HepG2 (cell line): ENCODE measurements at regions not wholly inside any gene's neighbourhood (a gene's known extent, or its start where the extent isn't known, plus 50 kb on each side); places are given as distances from the start of the nearest gene placed in this dataset.

Experiments
- ATAC-seq: fragments of 200-7000 bp; cut with Tn5 transposase; 3 replicates; pipeline ENCODE4 v1.9.1; 2020; ENCODE audit warnings: mild to moderate bottlenecking, moderate library complexity
- BruUV-seq: library from RNA; stranded (reverse); fragments of 400-500 nt; replicated peaks from 2 replicates; lab custom pipeline; 2021; lab: Mats Ljungman, UMichigan
- CTCF ChIA-PET: fragments of 300-600 bp; formaldehyde crosslinking; extraction: SDS; loops from one replicate; lab custom pipeline; 2021; ENCODE audit warnings: low total read pairs, inconsistent platforms, low intra/inter-chr PET ratio; lab: Yijun Ruan, JAX
- POLR2A ChIA-PET: fragments of 350-600 bp; sonication (Branson Sonifier 250); formaldehyde crosslinking; loops from one replicate; lab custom pipeline; 2020; ENCODE audit warnings: antibody characterized with exemption, inconsistent platforms; lab: Yijun Ruan, JAX
- DNase-seq: peaks from one replicate; pipeline ENCODE4 v3.0.0-alpha.2; 2015; ENCODE audit warnings: low spot score
- FAIRE-seq: peaks from 3 replicates; lab custom pipeline; 2011; peaks lifted over from hg19 to GRCh38; lab: Jason Lieb, UNC
- H2AFZ ChIP-seq: one replicate; pipeline ENCODE4 v1.6.1; 2011; ENCODE audit warnings: low read length, inconsistent platforms
- H3K27ac ChIP-seq: fragments of 300-600 bp; 3 replicates; pipeline ENCODE4 v1.8.0; 2011; ENCODE audit warnings: mixed run types, mild to moderate bottlenecking, mixed read lengths, low read length, inconsistent platforms; ENCODE audit not compliant: insufficient read depth; ENCODE audit errors: extremely low read length
- H3K27me3 ChIP-seq, 2 experiments: fragments of 200-600 bp in 1 of 2; 2 replicates in 1 of 2; 3 replicates in 1 of 2; pipeline versions ENCODE4 v1.6.0 to v1.8.0; 2011; ENCODE audit warnings: low read length in 2 of 2, mild to moderate bottlenecking in 2 of 2, moderate library complexity in 2 of 2, inconsistent platforms in 1 of 2; ENCODE audit not compliant: insufficient read depth in 2 of 2, control insufficient read depth in 1 of 2
- H3K36me3 ChIP-seq, 2 experiments: fragments of 200-600 bp in 1 of 2; replicated peaks in 1 of 2; 2 replicates in 1 of 2; 3 replicates in 1 of 2; pipeline versions ENCODE4 v1.5.1 to v1.8.0; 2011; ENCODE audit warnings: low read length in 2 of 2, inconsistent platforms in 1 of 2; ENCODE audit not compliant: insufficient read depth in 2 of 2, control insufficient read depth in 1 of 2
- H3K4me1 ChIP-seq: 2 replicates; pipeline ENCODE4 v1.5.1; 2012; ENCODE audit warnings: low read length, inconsistent platforms; ENCODE audit not compliant: insufficient read depth
- H3K4me2 ChIP-seq: 2 replicates; pipeline ENCODE4 v1.6.0; 2011; ENCODE audit warnings: low read depth, low read length, inconsistent platforms
- H3K4me3 ChIP-seq, 3 experiments: fragments of 200-600 bp in 1 of 3; sonication (generic), shearing (Covaris generic) in 1 of 3; replicated peaks in 1 of 3; 2 replicates each; pipeline ENCODE4 v1.5.1; 2011 to 2016; ENCODE audit warnings: low read length in 3 of 3, inconsistent platforms in 2 of 3, low read depth in 2 of 3, mild to moderate bottlenecking in 2 of 3, control low read depth in 1 of 3, mixed read lengths in 1 of 3; ENCODE audit not compliant: insufficient read depth in 1 of 3
- H3K79me2 ChIP-seq: one replicate; pipeline ENCODE4 v1.6.1; 2011; ENCODE audit warnings: low read length, inconsistent platforms; ENCODE audit not compliant: insufficient read depth
- H3K9ac ChIP-seq: 2 replicates; pipeline ENCODE4 v1.6.0; 2011; ENCODE audit warnings: mild to moderate bottlenecking, low read depth, low read length, inconsistent platforms; ENCODE audit not compliant: insufficient read depth
- H3K9me3 ChIP-seq: 2 replicates; pipeline ENCODE4 v1.5.1; 2012; ENCODE audit warnings: mild to moderate bottlenecking, low read length
- H4K20me1 ChIP-seq: 2 replicates; pipeline ENCODE4 v1.6.0; 2011; ENCODE audit warnings: inconsistent platforms, mild to moderate bottlenecking, low read length, moderate library complexity; ENCODE audit not compliant: insufficient read depth
- AGO1 ChIP-seq: fragments of 200-400 bp; formaldehyde crosslinking; IDR thresholded peaks from 2 replicates; pipeline ENCODE4 v1.6.1; 2017; ENCODE audit warnings: mild to moderate bottlenecking, low read depth, low read length, moderate library complexity; ENCODE audit not compliant: poor library complexity, severe bottlenecking
- BATF2 ChIP-seq: sonication (generic); formaldehyde crosslinking; IDR thresholded peaks from 2 replicates; pipeline ENCODE4 v1.8.0; 2022; ENCODE audit warnings: mild to moderate bottlenecking, missing genetic modification reagents, moderate library complexity
- DMAP1 ChIP-seq: IDR thresholded peaks from 2 replicates; pipeline ENCODE4 v1.6.1; 2016
- EHMT2 ChIP-seq: fragments of 200-600 bp; sonication (generic); IDR thresholded peaks from 2 replicates; pipeline ENCODE4 v1.7.0; 2017; ENCODE audit warnings: antibody characterized with exemption, low read depth, low read length, borderline replicate concordance
- HDAC2 ChIP-seq: sonication (generic); formaldehyde crosslinking; IDR thresholded peaks from 2 replicates; pipeline ENCODE4 v1.4.0; 2020; ENCODE audit warnings: missing genetic modification reagents
- KDM5A ChIP-seq: fragments of 200-600 bp; sonication (generic); IDR thresholded peaks from 2 replicates; pipeline ENCODE4 v1.7.0; 2018; ENCODE audit warnings: antibody characterized with exemption, mild to moderate bottlenecking, low read length, borderline replicate concordance
- KLF16 ChIP-seq, 2 experiments: sonication (generic) in 1 of 2; formaldehyde crosslinking in 1 of 2; IDR thresholded peaks; 2 replicates each; pipeline versions ENCODE4 v1.6.1 to v1.8.0; 2016 to 2023; ENCODE audit warnings: missing genetic modification reagents in 2 of 2, missing compliant biosample characterization in 1 of 2
- SP2 ChIP-seq: sonication (generic); formaldehyde crosslinking; IDR thresholded peaks from 2 replicates; pipeline ENCODE4 v1.5.1; 2020; ENCODE audit warnings: mild to moderate bottlenecking, missing genetic modification reagents
- TEAD3 ChIP-seq: optimal IDR thresholded peaks from 2 replicates; pipeline ENCODE3; 2016; ENCODE audit warnings: borderline replicate concordance
- TSC22D2 ChIP-seq: sonication (generic); formaldehyde crosslinking; IDR thresholded peaks from 2 replicates; pipeline ENCODE4 v1.5.1; 2020; ENCODE audit warnings: missing genetic modification reagents, mild to moderate bottlenecking, borderline replicate concordance
- ZC3H13 ChIP-seq: sonication (generic); formaldehyde crosslinking; IDR thresholded peaks from 2 replicates; pipeline ENCODE4 v1.8.1; 2023; ENCODE audit warnings: mild to moderate bottlenecking, missing genetic modification reagents, moderate library complexity
- ZNF367 ChIP-seq: sonication (generic); formaldehyde crosslinking; IDR thresholded peaks from 2 replicates; pipeline ENCODE4 v1.4.0; 2020; ENCODE audit warnings: missing genetic modification reagents, borderline replicate concordance
- ZNF451 ChIP-seq: sonication (generic); formaldehyde crosslinking; IDR thresholded peaks from 2 replicates; pipeline ENCODE4 v1.5.0; 2020; ENCODE audit warnings: mild to moderate bottlenecking, missing genetic modification reagents
- ZNF503 ChIP-seq: sonication (generic); formaldehyde crosslinking; IDR thresholded peaks from 2 replicates; pipeline ENCODE4 v1.4.0; 2020; ENCODE audit warnings: missing genetic modification reagents
- ZNF577 ChIP-seq: sonication (generic); formaldehyde crosslinking; IDR thresholded peaks from 2 replicates; pipeline ENCODE4 v1.4.0; 2020; ENCODE audit warnings: mild to moderate bottlenecking, low read depth, missing genetic modification reagents, borderline replicate concordance
- ZNF598 ChIP-seq: sonication (generic); formaldehyde crosslinking; IDR thresholded peaks from 2 replicates; pipeline ENCODE4 v1.5.1; 2020; ENCODE audit warnings: mild to moderate bottlenecking, missing genetic modification reagents, borderline replicate concordance
- ZNF740 ChIP-seq: sonication (generic); formaldehyde crosslinking; IDR thresholded peaks from 2 replicates; pipeline ENCODE4 v1.4.0; 2020; ENCODE audit warnings: missing genetic modification reagents
- ZNF766 ChIP-seq: sonication (generic); formaldehyde crosslinking; IDR thresholded peaks from 2 replicates; pipeline ENCODE4 v1.5.0; 2020; ENCODE audit warnings: missing genetic modification reagents, borderline replicate concordance
- ZNF777 ChIP-seq: sonication (generic); formaldehyde crosslinking; IDR thresholded peaks from 2 replicates; pipeline ENCODE4 v1.4.0; 2020; ENCODE audit warnings: missing genetic modification reagents
- ZNF800 ChIP-seq: sonication (generic); formaldehyde crosslinking; IDR thresholded peaks from 2 replicates; pipeline ENCODE4 v1.4.0; 2020; ENCODE audit warnings: missing genetic modification reagents
- WGBS: methylation state at CpG from one replicate; pipeline ENCODE4 v1.1.6; 2017; ENCODE audit warnings: low lambda C conversion rate; 5-methylcytosine and 5-hydroxymethylcytosine counted together
- in situ Hi-C: cut with HindIII; loops from 2 replicates; pipeline ENCODE4 v1.10.0; 2017; ENCODE audit warnings: low pct_unique_long_range_greater_than_20kb; ENCODE audit not compliant: extremely low pct_ligation_motif_present
- intact Hi-C: fragments of 100-400 bp; cut with micrococcal nuclease; formaldehyde crosslinking; loops from one replicate; pipeline ENCODE4 v1.10.0; 2022; ENCODE audit not compliant: unreplicated experiment

GRCh38 chr2:216292475-216292874 is 79.8 kb downstream of the MARCHF4 start:
- no peak for ATAC-seq
- H3K9me3 ChIP-seq = no peaks in the 10 kb centered on the region
- no TSS peak for BruUV-seq
- H3K4me2 ChIP-seq = no peak overlapping the region
- H3K36me3 ChIP-seq = no peaks in the 10 kb centered on the region
- DNase-seq = no peak
- TF ChIP-seq ZNF766 (no peak), ZNF800 (no peak), BATF2 (CRISPR knock-in tag) (no peak), ZC3H13 (CRISPR knock-in tag) (no peak), ZNF367 (CRISPR knock-in tag) (no peak), HDAC2 (no peak), TSC22D2 (no peak), ZNF598 (CRISPR knock-in tag) (no peak), ZNF777 (CRISPR knock-in tag) (no peak), ZNF451 (CRISPR knock-in tag) (no peak), ZNF740 (CRISPR knock-in tag) (no peak), ZNF577 (no peak), SP2 (CRISPR knock-in tag) (no peak), KLF16 (CRISPR knock-in tag; IDR thresholded peaks at IDR 0.05) (no peak), DMAP1 (CRISPR knock-in tag) (no peak), EHMT2 (no peak), ZNF503 (no peak), TEAD3 (CRISPR knock-in tag) (no peak), KDM5A (no peak), AGO1 (no peak)
- H2AFZ ChIP-seq = no peak overlapping the region
- no peak overlapping the region for H3K9ac ChIP-seq
- H3K79me2 ChIP-seq = no peaks in the 10 kb centered on the region
- intact Hi-C loops = no loop called here
- no peaks in the 10 kb centered on the region for H4K20me1 ChIP-seq
- peaks cover 0 to 12% of the 10 kb centered on the region in 2 experiments; a peak in 1 of 5 replicates for H3K27me3 ChIP-seq
- no peak overlapping the region for H3K27ac ChIP-seq
- in situ Hi-C loops = no loop called here
- ChIA-PET POLR2A (no interaction called here), CTCF (no interaction called here)
- WGBS = 36% methylated on average over 5 of the region's 5 CpGs
- FAIRE-seq = peak; percentile 12
- H3K4me3 ChIP-seq = no peak overlapping the region
- H3K4me1 ChIP-seq = peaks cover 5% of the 10 kb centered on the region
